Hematopoietic multipotent progenitor cell treated with erythropoietin and hydrocortisone succinate and interleukin-3 and kit ligand, for 6 days (in vitro differentiated cells): ENCODE measurements at regions not wholly inside any gene's neighbourhood (a gene's known extent, or its start where the extent isn't known, plus 50 kb on each side); places are given as distances from the start of the nearest gene placed in this dataset.
"Not testable (repeated sequence)": the region's sequence is repeated elsewhere in the genome, so short reads cannot be mapped to it uniquely, and the experiment has no call there.

ENCODE experiments used
- DNase-seq: peaks from one replicate; pipeline ENCODE4 v3.0.0-alpha.2; 2015

DNA sequence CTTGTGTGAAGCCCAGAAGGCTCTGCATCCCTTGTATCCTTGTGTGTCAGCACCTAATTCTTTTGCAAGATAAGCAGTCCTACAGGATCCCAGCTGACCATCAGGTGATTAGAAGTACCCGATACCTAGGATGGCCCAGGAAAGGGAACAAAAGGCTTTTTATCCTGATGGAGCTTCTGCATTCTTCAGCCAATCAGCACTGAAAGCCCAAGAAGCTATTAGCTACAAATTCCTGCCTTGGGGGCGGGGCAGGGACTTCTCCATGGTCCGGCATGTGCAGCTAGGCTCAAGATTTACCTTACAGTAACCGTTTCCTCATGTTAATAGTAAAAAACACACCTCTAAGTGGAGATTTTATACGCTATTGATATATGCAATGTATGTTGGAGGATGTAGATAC is 264.6 kb upstream of the THUMPD2 start:
- no peak for DNase-seq

DNA sequence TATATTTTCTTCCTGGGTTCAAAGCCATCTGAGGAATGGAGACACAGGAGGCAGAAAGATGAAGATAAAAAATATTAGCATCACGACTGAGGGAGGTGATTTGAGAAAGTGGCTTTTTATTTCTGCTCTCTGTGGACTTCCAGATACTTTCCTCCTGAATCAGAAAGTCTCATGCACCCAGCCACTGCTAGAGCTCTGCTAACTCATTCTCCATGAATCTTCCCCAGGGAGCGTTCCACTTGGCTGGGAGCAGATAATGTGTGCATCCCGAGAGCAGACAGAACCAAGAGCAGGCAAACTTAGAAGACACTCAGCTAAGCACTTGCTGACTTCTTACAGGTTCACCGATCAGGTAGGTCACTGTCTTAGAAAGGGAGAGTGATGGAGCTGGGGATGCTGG is 264.1 kb upstream of the THUMPD2 start:
- no peak for DNase-seq

DNA sequence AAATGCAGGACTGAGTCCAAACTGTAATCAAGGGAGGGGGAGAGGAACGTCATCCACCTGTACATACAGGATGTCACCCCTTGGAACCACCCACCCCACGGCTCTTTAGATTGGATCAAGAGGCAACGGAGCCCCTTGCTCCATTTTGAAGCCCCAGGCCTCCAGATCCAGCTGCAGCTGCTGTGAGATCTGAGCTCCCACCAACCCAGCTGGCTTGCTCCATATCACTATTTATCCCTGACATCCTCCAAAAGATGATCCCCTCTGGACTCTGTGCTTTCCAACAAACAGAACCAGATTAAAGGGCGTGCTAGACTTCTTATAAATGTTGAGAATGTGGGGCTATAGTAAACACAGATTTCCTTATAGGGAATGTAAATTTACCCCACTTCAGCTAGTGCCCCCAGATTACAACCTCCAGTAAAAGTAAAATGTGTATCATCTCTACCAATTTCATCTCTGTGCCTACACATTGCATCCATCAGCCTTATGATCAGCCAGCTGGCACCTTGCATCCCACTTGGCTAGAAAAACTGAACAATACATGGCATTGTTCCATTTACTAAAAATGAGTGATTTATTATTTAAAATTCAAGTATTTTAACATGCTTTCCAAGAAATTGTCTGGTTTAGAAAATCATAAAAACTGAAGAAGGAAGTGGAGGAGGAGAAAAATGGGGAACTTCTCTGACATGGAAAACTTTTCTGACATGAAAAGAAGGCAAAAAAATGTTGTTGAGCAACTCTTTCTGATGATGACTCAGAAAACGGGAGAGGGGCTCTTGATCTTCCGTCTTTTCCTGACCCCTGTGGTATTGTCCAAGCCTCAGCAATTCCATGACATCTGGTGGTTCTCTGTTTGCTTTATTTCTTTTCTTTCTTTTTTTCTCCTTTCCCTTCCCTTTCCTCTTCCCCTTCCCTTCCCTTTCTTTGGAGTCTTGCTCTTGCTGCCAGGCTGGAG is 262.6 kb upstream of the THUMPD2 start:
- DNase-seq = peak; percentile 5

- DNase-seq = peak; percentile 2
Measured at GRCh38 chr2:40039549-40039948, 260.5 kb upstream of the THUMPD2 start.

DNA sequence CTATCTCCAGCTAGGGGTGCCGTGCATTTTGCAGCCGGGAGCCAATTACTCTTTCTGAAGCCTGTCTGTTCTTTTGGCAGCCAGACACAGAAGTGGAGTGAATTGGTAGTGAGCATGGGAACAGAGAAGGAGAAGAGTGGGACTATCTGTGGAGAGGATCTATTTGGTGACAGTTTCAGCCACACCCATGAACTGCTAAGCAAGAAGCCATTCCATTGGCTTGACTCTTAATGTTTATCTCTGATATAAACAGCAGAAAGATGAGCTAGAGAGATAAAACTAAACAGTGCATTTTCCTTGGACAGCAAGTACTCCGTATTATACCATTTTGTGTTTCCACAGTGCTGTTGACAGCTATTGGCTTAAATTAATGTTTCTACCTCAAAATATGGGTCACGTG is 259.6 kb upstream of the THUMPD2 start:
- DNase-seq = no peak

- DNase-seq = peak; percentile 47
Measured at GRCh38 chr2:40037303-40037702, 258.2 kb upstream of the THUMPD2 start.

DNA sequence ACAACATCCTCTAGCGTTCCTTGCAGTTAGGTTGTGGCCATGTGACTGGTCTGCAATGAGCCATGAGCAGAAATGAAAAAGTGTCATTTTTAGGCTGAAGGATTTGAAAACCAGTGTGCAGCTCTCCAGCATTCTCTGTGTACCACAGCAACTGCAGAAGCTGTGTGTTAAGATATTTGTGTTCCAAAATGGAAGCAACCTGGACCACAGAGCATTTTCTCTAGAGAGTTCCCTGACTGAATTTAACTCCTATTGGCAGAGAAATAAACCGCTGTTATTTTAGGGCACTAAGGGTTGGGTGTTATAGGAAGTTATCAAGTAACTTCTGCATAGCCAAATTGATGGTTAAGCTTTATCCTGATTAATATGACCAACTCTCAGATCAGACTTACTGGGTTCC is 257.2 kb upstream of the THUMPD2 start:
- no peak for DNase-seq

GRCh38 chr2:40034801-40035200 is 255.7 kb upstream of the THUMPD2 start:
- no peak for DNase-seq

GRCh38 chr2:40034198-40034597 is 255.1 kb upstream of the THUMPD2 start:
- DNase-seq = no peak

DNA sequence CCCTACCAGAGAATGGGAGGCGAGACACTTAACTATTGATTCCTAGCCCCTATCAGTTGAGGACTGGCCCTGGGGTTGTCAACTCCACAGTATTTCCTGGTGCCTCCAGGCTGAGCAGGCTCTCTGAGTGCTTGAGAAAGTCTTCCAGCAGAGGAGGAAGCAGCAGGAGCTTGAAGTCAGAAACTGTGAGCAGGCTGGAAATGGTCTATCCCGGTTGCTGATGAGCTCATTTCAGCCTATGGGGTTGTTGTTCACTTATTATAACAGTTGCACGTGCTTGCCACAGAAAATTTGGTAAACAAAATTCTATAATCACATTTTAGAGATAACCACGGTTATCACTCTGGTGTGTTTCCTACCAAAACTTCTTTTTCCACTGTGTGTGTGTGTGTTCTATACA is 254.7 kb upstream of the THUMPD2 start:
- no peak for DNase-seq

DNA sequence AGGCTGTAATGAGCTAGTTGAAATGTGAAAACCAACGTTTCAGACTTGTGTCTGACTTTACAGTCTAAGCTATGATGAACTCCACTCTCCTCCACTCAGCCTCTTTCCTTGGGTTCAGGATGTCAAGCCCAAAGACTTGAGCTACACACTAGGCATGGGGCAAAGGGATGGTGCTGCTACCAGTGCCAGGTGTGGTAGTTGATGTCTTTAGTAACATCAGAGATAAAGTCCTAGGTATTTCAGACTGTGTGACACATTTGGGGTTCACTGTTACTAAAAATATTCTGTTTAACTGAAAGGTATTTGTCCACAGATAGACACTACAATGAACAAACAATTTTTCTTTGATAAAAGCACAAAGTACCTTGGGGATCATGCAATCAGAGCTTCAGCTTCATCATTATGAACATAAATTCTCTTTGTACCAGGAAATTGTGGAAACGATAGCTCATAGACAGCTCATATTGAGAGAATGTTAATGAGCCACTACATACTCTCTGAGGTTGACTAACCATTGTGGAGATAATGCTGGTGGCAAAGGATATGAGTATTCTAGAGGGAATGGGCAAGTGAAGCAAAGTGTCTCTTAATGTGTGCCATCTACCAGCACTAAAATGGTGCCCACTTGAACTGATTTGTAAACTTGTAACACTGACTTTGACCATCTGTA is 253.7 kb upstream of the THUMPD2 start:
- DNase-seq = no peak

GRCh38 chr2:40030456-40030975 is 251.5 kb upstream of the THUMPD2 start:
- no peak for DNase-seq

- no peak for DNase-seq
Measured at GRCh38 chr2:40028792-40029488, 249.9 kb upstream of the THUMPD2 start.

DNA sequence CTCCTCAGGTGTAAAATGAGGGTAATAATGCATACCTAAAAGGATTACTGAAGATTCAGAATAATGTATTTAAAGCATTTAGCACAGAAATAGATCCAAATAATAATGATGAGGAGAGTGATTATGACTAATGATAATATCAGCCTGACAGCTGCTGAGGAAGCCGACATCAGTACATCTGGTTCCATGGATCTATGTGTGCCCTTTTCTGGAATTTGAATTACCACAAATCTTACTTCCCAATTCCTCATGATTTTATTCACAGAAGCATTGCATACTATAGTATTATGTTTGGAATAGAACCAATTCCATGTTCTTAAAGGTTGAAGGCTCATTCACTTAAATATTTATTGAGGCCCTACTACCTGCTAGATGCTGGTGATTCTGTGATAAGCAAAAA is 248.9 kb upstream of the THUMPD2 start:
- DNase-seq = no peak

- DNase-seq = not testable (repeated sequence)
Measured at GRCh38 chr2:40025276-40025675, 246.2 kb upstream of the THUMPD2 start.

GRCh38 chr2:40020997-40021396 is 241.9 kb upstream of the THUMPD2 start:
- DNase-seq = no peak

- no peak for DNase-seq
Measured at GRCh38 chr2:40016151-40016885, 237.3 kb upstream of the THUMPD2 start.

GRCh38 chr2:40013962-40014361 is 234.9 kb upstream of the THUMPD2 start:
- DNase-seq = not testable (repeated sequence)

DNA sequence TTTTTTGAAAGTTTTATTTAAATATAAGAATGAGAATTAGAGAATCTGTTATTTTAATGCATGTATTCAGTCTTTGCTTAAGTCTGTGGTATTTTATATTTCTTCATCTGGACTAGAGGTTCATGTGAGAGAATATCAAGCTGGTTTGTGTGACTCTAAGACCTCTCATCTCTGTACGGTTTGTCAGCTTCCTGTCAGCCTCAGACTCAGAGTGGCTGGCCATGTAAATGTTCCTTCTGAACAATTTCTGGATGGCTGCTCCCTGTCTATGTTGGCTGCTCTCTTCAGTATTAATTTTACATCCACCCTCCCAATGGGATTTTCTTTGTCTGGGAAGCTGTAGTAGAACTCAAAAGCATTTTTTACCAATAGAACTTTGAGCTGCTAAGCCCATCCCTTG is 225.3 kb upstream of the THUMPD2 start:
- DNase-seq = no peak

DNA sequence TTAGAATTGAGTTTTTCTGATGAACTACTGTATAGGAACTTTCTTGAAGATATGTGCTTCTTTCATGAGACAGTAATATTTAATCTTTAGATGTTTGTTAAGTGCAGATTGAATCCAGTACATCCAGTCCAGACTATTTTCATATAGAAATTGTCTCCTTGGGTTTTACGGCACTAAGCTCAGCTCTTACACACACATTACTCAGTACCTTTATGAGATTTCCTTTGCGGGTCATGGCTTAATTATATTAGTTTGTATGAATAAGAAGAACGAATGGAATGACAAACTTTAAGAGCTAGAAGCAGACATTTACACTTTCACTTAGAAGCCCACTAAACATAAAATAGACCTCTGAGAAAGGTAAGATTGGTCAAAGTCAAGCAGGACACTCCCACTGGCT is 223.3 kb upstream of the THUMPD2 start:
- DNase-seq = no peak

GRCh38 chr2:39999864-40000263 is 220.8 kb upstream of the THUMPD2 start:
- no peak for DNase-seq

DNA sequence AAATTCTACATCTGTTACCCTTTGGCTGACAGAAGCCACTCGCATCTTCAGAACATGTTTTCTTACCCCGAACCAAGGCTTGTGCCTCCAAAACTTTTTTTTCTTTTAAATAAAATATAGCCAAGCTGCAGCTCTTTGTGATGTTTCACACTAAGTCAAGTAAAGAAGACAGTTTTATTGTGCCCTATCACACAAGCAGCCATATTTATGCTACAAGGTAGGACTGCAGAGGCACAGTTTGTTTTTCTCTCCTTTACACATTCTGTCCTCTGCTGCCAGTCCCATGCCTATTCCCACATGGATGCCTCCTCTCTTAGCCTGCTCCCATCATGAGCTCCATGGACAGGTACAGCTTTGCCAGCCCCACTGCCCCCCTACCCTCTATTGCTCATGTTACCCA is 219.6 kb upstream of the THUMPD2 start:
- DNase-seq = no peak

GRCh38 chr2:39996653-39997080 is 217.6 kb upstream of the THUMPD2 start:
- no peak for DNase-seq
